ENCODE measurements at regions not wholly inside any gene's neighbourhood (a gene's known extent, or its start where the extent isn't known, plus 50 kb on each side); places are given as distances from the start of the nearest gene placed in this dataset.
A peak's percentile ranks its signal among the peaks of the same experiment; 100 is the strongest.

GRCh38 chr10:31754803-31755624, 173.6 kb downstream of the ARHGAP12 start:
- no peak for ATAC-seq

- no peak for ATAC-seq
Observed at GRCh38 chr10:31753681-31754080, 174.9 kb downstream of the ARHGAP12 start.

GRCh38 chr10:31752170-31752569, 176.5 kb downstream of the ARHGAP12 start:
- ATAC-seq: no peak

- ATAC-seq: no peak
Observed at GRCh38 chr10:31751738-31752080, 176.9 kb downstream of the ARHGAP12 start.

- no peak for ATAC-seq
Observed at GRCh38 chr10:31751051-31751737, 177.4 kb downstream of the ARHGAP12 start.

- peak; percentile 18 for ATAC-seq
Observed at GRCh38 chr10:31749981-31750840, 178.4 kb downstream of the ARHGAP12 start.

- no peak for ATAC-seq
Observed at GRCh38 chr10:31749301-31749700, 179.3 kb downstream of the ARHGAP12 start.

- ATAC-seq: peak; percentile 95
Observed at GRCh38 chr10:31745612-31746376, 182.8 kb downstream of the ARHGAP12 start.

- no peak for ATAC-seq
Observed at GRCh38 chr10:31744025-31744424, 184.6 kb downstream of the ARHGAP12 start.

GRCh38 chr10:31742255-31742654, 186.4 kb downstream of the ARHGAP12 start:
- ATAC-seq: no peak

- ATAC-seq: no peak
Observed at GRCh38 chr10:31741473-31741872, 187.2 kb downstream of the ARHGAP12 start.

GRCh38 chr10:31739711-31740110, 188.9 kb downstream of the ARHGAP12 start:
- ATAC-seq: no peak

- ATAC-seq: no peak
Observed at GRCh38 chr10:31739146-31739545, 189.5 kb downstream of the ARHGAP12 start.

GRCh38 chr10:31731711-31732110, 196.9 kb downstream of the ARHGAP12 start:
- ATAC-seq: no peak

GRCh38 chr10:31730776-31731175, 197.9 kb downstream of the ARHGAP12 start:
- ATAC-seq: no peak

GRCh38 chr10:31728698-31729224, 199.9 kb downstream of the ARHGAP12 start:
- ATAC-seq: no peak

- ATAC-seq: no peak
Observed at GRCh38 chr10:31725436-31725835, 203.2 kb downstream of the ARHGAP12 start.

- ATAC-seq: no peak
Observed at GRCh38 chr10:31724296-31724695, 204.3 kb downstream of the ARHGAP12 start.

GRCh38 chr10:31723106-31723750, 205.4 kb downstream of the ARHGAP12 start:
- no peak for ATAC-seq

- ATAC-seq: no peak
Observed at GRCh38 chr10:31721096-31721495, 207.5 kb downstream of the ARHGAP12 start.

- no peak for ATAC-seq
Observed at GRCh38 chr10:31720546-31720945, 208.1 kb downstream of the ARHGAP12 start.

GRCh38 chr10:31709476-31709875, 219.2 kb downstream of the ARHGAP12 start:
- no peak for ATAC-seq
